ENCODE measurements at regions not wholly inside any gene's neighbourhood (a gene's known extent, or its start where the extent isn't known, plus 50 kb on each side); places are given as distances from the start of the nearest gene placed in this dataset.

- DNase-seq (ENCODE audit: low spot score) (no peak), FAIRE-seq (no peak)
Measured at GRCh38 chr15:66832664-66833063, 130.6 kb downstream of the SMAD6 start.

- no peak for DNase-seq (ENCODE audit: low spot score)
- no peak for FAIRE-seq
Measured at GRCh38 chr15:66833371-66833770, 131.3 kb downstream of the SMAD6 start.

DNA sequence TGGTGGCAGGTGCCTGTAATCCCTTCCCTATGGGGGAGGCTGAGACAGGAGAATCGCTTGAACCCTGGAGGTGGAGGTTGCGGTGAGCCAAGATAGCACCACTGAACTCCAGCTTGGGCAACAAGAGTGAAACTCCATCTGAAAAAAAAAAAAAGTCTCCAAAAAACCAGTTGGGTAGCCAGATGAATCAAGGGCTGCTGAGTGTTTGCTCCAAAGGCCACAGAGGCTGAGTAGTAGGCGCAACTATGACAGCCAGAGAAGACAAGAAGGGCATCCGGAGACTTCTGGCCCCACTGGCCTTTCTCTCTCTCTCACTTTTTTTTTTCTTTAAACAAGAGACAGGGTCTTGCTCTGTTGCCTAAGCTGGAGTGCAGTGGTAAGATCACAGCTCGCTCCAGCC, 131.8 kb downstream of the SMAD6 start:
- no peak for DNase-seq (ENCODE audit: low spot score)
- FAIRE-seq, result no peak

DNA sequence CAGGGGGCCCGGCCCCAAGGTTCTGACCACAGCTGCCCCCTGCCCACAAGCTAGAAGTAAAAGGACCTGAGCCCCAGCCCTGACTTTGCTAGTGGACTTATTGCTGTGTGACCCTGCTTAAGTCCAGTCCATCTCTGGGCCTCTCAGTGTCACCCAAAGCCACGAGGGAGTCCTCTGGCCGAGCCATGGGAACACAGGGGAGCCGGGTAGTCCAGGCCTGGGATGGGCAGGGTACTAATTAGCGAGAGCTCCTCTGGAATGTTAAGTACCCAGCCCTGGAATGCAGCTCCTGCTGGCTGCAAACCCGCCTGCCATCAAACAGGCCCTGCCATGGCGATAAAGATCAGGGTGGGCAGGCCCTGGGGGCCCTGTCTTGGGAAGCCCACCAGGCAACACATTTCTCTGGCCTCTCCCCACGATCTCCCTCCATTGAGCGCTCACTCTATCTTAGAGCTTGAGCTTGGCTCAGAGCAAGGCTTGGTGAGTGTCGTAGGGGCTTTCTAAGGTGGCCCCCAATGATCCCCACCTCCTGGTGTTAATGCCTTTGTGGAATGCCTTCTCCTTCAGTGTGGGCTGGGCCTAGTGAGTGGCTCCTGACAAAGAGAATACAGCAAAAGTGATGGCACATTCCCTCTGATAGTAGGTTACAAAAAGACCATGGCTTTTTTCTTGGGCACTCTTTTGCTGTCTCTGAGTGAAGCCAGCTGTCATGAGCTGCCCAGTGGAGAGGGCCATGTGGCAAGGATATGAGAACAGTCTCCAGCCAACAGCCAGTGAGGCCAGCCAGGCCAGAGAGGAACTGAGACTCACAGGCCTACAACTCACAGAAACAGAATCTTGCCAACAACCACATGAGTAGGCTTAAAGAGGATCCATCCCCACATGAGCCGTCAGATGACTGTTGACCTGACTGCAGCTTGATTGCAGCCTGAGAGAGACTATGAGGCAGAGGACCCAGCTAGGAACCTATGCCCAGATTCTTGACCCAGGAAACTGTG, 133.1 kb downstream of the SMAD6 start:
- FAIRE-seq, result no peak

GRCh38 chr15:66836231-66837030, 134.4 kb downstream of the SMAD6 start:
- FAIRE-seq (no peak), DNase-seq (ENCODE audit: low spot score) (no peak)

More for the DNA sequence above, 133.1 kb downstream of the SMAD6 start:
- DNase-seq (ENCODE audit: low spot score), result no peak

GRCh38 chr15:66838202-66838601, 136.2 kb downstream of the SMAD6 start:
- DNase-seq (ENCODE audit: low spot score) (no peak), FAIRE-seq (no peak)

GRCh38 chr15:66838671-66839239, 136.7 kb downstream of the SMAD6 start:
- DNase-seq (ENCODE audit: low spot score) (peak; percentile 71), FAIRE-seq (no peak)

GRCh38 chr15:66839506-66840112, 137.6 kb downstream of the SMAD6 start:
- FAIRE-seq (no peak), DNase-seq (ENCODE audit: low spot score) (no peak)

DNA sequence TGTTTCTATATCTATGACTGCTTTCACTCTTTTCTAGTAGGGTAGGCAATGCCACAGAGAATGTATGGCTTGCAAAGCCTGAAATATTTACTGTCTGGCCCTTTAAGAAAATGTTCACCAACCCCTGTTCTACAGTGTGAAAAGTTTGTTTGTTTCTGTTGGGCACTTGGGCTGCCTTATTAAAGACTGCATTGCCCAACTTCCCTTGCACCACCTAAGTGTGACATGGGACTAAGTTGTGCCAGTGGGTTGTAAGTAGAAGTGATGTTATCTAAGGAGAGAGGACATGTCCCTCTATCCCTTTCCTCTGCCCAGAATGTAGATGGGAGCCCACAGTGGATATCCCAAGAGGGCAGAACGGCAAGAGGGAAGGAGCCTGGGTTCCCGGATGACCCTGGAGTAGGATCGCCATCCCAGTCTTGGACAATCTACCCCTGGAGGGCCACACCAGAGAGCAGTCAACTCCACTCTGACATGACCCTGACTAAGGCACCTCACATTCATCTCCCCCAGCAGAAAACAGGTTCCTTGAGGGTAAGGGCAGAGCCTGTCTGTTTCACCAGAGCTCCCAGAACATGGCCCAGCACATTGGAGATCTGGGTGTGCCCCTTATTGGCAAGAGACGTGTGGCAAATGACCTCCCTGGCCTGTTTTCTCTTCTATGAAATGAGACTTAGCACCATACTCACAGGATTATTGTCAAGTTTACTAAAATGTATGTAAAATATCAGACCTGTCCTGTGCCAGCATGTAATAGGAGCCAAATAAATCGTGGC, 138.8 kb downstream of the SMAD6 start:
- FAIRE-seq (no peak), DNase-seq (ENCODE audit: low spot score) (no peak)

DNA sequence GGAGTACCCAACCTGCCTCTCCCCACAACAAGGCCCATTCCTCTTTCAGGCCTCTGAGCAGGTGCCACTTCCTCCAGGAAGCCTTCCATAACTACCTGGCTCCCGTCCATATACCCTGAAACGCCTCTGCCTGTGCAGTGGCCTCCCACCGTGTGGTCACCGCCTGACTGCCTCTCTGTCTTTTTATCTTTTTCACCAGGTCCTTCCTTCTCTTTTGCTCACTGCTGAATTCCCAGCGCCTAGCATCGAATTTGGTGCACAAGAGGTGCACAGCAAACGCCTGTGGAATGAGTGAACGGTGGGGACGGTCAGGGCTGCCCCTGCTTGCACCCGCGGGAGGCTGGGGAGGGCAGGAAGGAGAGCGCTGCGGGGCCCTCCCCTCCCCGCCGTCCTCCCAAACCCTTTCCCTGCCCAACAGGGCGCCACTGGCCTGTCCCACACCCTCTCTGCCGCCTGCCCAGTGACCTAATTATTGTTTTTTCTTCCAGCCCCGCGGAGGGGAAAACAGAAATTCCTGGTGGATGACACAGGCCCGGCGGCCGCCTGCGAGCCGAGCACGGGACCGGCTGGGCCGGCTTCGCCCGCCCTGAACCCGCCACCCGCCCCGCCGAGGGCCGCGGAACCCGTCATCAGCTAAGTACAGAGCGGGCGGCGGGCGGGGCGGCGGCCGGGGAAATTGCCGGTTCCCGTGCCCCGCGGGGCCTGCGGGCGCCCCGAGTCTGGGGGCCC, 140.1 kb downstream of the SMAD6 start:
- no peak for FAIRE-seq
- DNase-seq (ENCODE audit: low spot score), result peak; percentile 92

GRCh38 chr15:66842710-66843441, 140.8 kb downstream of the SMAD6 start:
- peak; percentile 79 for DNase-seq (ENCODE audit: low spot score)
- FAIRE-seq, result no peak

- FAIRE-seq, result no peak
- no peak for DNase-seq (ENCODE audit: low spot score)
Measured at GRCh38 chr15:66843581-66843980, 141.5 kb downstream of the SMAD6 start.

DNA sequence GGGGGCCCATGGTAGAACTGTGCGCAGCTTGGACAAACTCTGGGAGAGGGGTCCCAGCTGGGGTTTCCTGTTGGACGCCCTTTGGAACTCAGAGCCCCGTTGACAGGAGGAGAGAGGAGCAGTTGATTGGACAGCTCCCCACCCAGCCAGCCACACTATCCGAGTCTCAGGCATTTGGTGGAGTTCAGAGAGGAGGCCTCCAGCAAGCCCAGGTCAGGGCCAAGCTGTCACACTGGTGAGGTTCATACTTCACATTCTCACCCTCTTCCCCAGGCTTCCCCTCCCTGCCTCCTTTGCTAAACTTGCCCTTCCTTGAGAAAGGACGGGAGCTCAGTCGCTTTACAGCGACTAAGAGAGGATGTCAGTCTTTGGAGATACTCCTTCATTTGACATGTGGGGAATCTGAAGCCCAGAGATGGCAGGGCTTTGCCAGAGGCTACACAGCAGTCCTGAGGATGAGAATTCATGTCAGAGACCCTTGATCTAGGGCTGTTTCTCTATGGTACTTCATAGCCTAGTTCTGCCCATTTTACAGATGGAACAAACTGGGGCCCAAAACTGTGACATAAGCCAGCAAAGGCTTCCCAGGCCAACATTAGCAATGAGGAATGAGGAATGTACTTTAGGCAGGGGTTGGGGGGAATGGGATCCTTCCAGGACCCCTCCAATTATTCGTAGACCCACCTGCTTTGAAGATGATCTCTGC, 142.2 kb downstream of the SMAD6 start:
- DNase-seq (ENCODE audit: low spot score) (no peak), FAIRE-seq (no peak)

DNA sequence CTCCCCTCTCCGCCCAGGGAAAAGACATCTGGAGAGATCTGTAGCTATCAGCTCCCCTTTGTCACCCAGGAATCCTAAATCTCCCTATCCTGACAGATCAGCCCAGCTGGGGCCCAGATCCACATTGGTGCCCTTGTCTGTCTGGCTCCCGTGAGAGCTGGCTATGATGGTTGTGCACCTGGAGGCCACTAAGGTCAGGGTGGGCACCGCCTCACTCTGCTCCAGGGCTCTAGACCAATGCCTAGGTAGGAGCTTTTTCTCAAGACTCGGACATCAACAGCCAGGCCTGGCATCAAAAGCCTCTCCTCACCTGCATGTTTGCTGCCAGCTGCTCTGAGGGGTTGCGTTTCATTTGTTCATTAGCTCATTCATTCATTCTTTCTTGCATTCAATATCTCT, 142.7 kb downstream of the SMAD6 start:
- FAIRE-seq (no peak), DNase-seq (ENCODE audit: low spot score) (no peak)

GRCh38 chr15:66845266-66845785, 143.3 kb downstream of the SMAD6 start:
- no peak for FAIRE-seq
- DNase-seq (ENCODE audit: low spot score), result no peak

GRCh38 chr15:66846031-66846430, 144.0 kb downstream of the SMAD6 start:
- no peak for DNase-seq (ENCODE audit: low spot score)
- no peak for FAIRE-seq

DNA sequence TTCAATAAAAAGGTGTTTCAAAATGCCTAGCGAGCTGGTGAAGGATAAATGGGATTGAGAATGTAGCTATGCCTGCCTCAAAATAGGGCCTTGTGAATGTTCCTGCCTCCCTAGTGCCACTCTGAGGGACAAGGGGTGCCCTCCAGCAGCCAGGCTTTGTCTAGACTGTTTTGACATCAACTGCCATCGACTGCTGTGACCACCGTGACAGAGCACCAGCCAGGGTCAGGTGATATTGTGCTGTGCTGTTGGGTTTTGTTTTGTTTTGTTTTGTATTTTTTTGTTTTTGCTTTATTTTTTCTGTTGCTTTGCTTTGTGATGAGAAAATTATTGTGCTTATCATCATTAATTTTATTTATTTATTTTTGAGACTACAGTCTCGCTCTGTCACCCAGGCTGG, 144.8 kb downstream of the SMAD6 start:
- DNase-seq (ENCODE audit: low spot score), result no peak
- no peak for FAIRE-seq

DNA sequence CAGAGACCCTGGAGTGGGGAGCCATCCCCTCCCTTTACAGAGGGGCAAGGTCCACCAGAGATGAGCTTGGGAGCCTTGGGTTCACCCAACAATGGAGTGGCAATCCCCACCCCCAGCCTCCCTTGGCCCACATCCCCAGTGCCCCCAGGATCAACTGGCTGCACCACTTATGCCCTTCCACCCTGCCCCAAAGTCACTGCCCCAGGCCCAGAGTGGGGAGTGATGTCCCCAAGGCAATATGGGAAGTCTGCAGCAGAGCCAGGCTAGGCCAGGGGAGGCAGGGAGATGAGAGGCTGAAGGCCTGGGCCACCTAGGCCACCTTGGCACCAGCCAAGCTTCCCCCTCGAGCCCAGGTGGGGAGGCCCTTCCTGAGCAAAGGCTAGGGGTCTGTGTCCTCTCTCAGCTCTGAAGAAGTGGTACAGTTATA, 145.5 kb downstream of the SMAD6 start:
- DNase-seq (ENCODE audit: low spot score) (no peak), FAIRE-seq (no peak)
